ENCODE measurements at regions not wholly inside any gene's neighbourhood (a gene's known extent, or its start where the extent isn't known, plus 50 kb on each side); places are given as distances from the start of the nearest gene placed in this dataset.

DNA sequence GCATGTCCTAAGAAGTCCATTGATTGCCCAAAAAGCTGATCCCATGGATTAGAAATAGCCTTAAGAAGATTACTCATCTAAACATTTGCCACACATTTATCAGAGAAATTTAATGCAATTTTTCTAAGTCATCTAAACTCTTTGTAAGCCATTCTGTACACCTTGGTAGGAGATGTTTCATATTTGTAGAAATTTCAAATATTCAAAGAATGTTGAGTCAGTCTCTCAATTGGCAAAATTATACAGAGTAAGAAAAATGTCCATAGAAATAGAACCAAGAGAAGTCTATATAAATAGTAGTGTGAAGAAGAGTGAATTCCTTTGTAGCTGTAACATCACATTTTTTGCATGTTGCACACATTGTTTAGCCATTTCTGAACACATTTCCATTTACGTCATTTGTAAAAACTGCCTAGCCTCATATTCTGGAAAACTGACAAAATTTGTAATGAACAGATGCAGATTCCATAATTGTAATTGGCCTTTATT lies 128.6 kb downstream of the MSTN start:
- no peaks in the 10 kb centered on the region for H3K27me3 ChIP-seq (ENCODE audit: control insufficient read depth in 2 of 2, insufficient read depth in 2 of 2, low read length in 2 of 2)
- H3K9ac ChIP-seq (ENCODE audit: insufficient read depth, low read length, poor library complexity, severe bottlenecking): no peak overlapping the region
- intact Hi-C loops (cut with micrococcal nuclease): no loop called here
- WGBS (ENCODE audit: insufficient coverage): no CpG with 5 or more reads among the region's 1 CpG
- no peaks in the 10 kb centered on the region for H3K4me1 ChIP-seq (ENCODE audit: control insufficient read depth in 1 of 2, insufficient read depth in 2 of 2, low read length in 2 of 2)
- H3K9me3 Mint-ChIP-seq: peaks cover 0 to 7% (median 3%) of the 10 kb centered on the region in 7 donors
- no peaks in the 10 kb centered on the region for H4K20me1 ChIP-seq (ENCODE audit: insufficient read depth, low read length)
- no peak overlapping the region for H3K4me2 ChIP-seq (replicated peaks; ENCODE audit: extremely low read depth, low read length, poor library complexity, severe bottlenecking)
- H3K4me1 Mint-ChIP-seq: no peaks in the 10 kb centered on the region
- no peak overlapping the region for H2AFZ ChIP-seq (ENCODE audit: insufficient read depth, low read depth, low read length, poor library complexity, severe bottlenecking)
- no peak overlapping the region for H3K4me3 ChIP-seq (replicated peaks in 1 of 3; ENCODE audit: low read depth in 2 of 3, low read length in 3 of 3)
- peaks cover 0 to 5% of the 10 kb centered on the region in 2 donors for H3K9me3 ChIP-seq (replicated peaks in 1 of 2; ENCODE audit: control insufficient read depth in 1 of 2, insufficient read depth in 1 of 2, low read length in 2 of 2)
- H3K27me3 Mint-ChIP-seq (ENCODE audit: low read depth in 3 of 3): no peaks in the 10 kb centered on the region
- TF ChIP-seq, protein P1, sequence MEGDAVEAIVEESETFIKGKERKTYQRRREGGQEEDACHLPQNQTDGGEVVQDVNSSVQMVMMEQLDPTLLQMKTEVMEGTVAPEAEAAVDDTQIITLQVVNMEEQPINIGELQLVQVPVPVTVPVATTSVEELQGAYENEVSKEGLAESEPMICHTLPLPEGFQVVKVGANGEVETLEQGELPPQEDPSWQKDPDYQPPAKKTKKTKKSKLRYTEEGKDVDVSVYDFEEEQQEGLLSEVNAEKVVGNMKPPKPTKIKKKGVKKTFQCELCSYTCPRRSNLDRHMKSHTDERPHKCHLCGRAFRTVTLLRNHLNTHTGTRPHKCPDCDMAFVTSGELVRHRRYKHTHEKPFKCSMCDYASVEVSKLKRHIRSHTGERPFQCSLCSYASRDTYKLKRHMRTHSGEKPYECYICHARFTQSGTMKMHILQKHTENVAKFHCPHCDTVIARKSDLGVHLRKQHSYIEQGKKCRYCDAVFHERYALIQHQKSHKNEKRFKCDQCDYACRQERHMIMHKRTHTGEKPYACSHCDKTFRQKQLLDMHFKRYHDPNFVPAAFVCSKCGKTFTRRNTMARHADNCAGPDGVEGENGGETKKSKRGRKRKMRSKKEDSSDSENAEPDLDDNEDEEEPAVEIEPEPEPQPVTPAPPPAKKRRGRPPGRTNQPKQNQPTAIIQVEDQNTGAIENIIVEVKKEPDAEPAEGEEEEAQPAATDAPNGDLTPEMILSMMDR (IDR thresholded peaks at IDR 0.05): no peak
- H3K27ac Mint-ChIP-seq: no peak overlapping the region
- no peaks in the 10 kb centered on the region for H3K36me3 ChIP-seq (replicated peaks in 1 of 2; ENCODE audit: control insufficient read depth in 1 of 2, insufficient read depth in 2 of 2, low read length in 2 of 2)
- no peak overlapping the region for H3K27ac ChIP-seq (ENCODE audit: low read depth in 1 of 2, low read length in 2 of 2)
- H3K4me3 Mint-ChIP-seq: no peak overlapping the region
- DNase-seq: no peak
- H3K36me3 Mint-ChIP-seq: no peaks in the 10 kb centered on the region
- H3K79me2 ChIP-seq (ENCODE audit: insufficient read depth, low read length): no peaks in the 10 kb centered on the region

DNA sequence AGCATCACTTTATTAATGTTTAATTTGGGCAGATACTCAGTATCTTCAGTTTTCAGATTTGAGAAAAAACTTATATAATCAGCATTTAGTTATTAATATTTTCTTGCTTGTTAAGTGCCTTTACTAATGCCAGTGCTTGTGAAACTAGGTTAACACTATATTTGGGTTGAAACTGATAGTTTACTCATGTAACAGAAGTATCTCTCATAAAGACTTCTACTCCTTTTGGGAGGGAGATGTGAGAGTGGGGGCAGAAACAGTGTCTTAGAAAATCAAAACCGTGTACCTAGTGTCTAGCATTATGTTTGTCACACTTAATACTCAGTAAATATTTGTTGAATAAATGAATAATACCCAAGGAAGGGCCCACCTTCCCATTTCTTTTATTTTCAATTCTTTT lies 129.5 kb downstream of the MSTN start:
- H3K9me3 ChIP-seq (replicated peaks in 1 of 2; ENCODE audit: control insufficient read depth in 1 of 2, insufficient read depth in 1 of 2, low read length in 2 of 2): peaks cover 0 to 3% of the 10 kb centered on the region in 2 donors
- H3K9ac ChIP-seq (ENCODE audit: insufficient read depth, low read length, poor library complexity, severe bottlenecking): no peak overlapping the region
- WGBS (ENCODE audit: insufficient coverage): no CpG with 5 or more reads among the region's 1 CpG
- no peak overlapping the region for H2AFZ ChIP-seq (ENCODE audit: insufficient read depth, low read depth, low read length, poor library complexity, severe bottlenecking)
- Mint-ChIP-seq H3K4me3 (no peak overlapping the region), H3K27ac (no peak overlapping the region), H3K36me3 (no peaks in the 10 kb centered on the region), H3K4me1 (no peaks in the 10 kb centered on the region), H3K27me3 (ENCODE audit: low read depth in 3 of 3) (no peaks in the 10 kb centered on the region), H3K9me3 (peaks cover 0 to 4% (median 3%) of the 10 kb centered on the region in 7 donors)
- H3K4me2 ChIP-seq (replicated peaks; ENCODE audit: extremely low read depth, low read length, poor library complexity, severe bottlenecking): no peak overlapping the region
- no peak for DNase-seq
- H3K36me3 ChIP-seq (replicated peaks in 1 of 2; ENCODE audit: control insufficient read depth in 1 of 2, insufficient read depth in 2 of 2, low read length in 2 of 2): no peaks in the 10 kb centered on the region
- H3K27ac ChIP-seq (ENCODE audit: low read depth in 1 of 2, low read length in 2 of 2): no peak overlapping the region
- no peaks in the 10 kb centered on the region for H3K27me3 ChIP-seq (ENCODE audit: control insufficient read depth in 2 of 2, insufficient read depth in 2 of 2, low read length in 2 of 2)
- TF ChIP-seq, protein P1 (IDR thresholded peaks at IDR 0.05): no peak
- no peak overlapping the region for H3K4me3 ChIP-seq (replicated peaks in 1 of 3; ENCODE audit: low read depth in 2 of 3, low read length in 3 of 3)
- no peaks in the 10 kb centered on the region for H4K20me1 ChIP-seq (ENCODE audit: insufficient read depth, low read length)
- no peaks in the 10 kb centered on the region for H3K79me2 ChIP-seq (ENCODE audit: insufficient read depth, low read length)
- intact Hi-C loops (cut with micrococcal nuclease): no loop called here
- H3K4me1 ChIP-seq (ENCODE audit: control insufficient read depth in 1 of 2, insufficient read depth in 2 of 2, low read length in 2 of 2): no peaks in the 10 kb centered on the region

Measured in CD14-positive monocyte (primary cell).